Pancreas (tissue), 10 donors: ENCODE measurements at regions not wholly inside any gene's neighbourhood (a gene's known extent, or its start where the extent isn't known, plus 50 kb on each side); places are given as distances from the start of the nearest gene placed in this dataset.

Experiments
- ATAC-seq, 4 donors: fragments of 200-7000 bp; cut with Tn5 transposase; one replicate each; pipeline versions ENCODE4 v1.8.0 to v1.9.1; 2020; ENCODE audit warnings: mild to moderate bottlenecking in 4 of 4, moderate library complexity in 4 of 4
- DNase-seq, 6 donors: peaks; one replicate each; pipeline ENCODE4 v3.0.0-alpha.2; 2020
- FAIRE-seq: peaks from 2 replicates; lab custom pipeline; 2012; peaks lifted over from hg19 to GRCh38; lab: Jason Lieb, UNC
- H3K27ac ChIP-seq, 4 donors: fragments of 200-600 bp; sonication (generic); 1 replicate in 3 of 4; 2 replicates in 1 of 4; pipeline versions ENCODE4 v1.5.0 to v1.8.0; 2020
- H3K27me3 ChIP-seq, 4 donors: fragments of 200-600 bp; one replicate each; pipeline ENCODE4 v1.8.0; 2021
- H3K36me3 ChIP-seq, 3 donors: fragments of 200-600 bp; sonication (generic) in 1 of 3; one replicate each; pipeline versions ENCODE4 v1.5.0 to v1.8.0; 2020 to 2021
- H3K4me1 ChIP-seq, 3 donors: fragments of 200-600 bp; one replicate each; pipeline ENCODE4 v1.8.0; 2021
- H3K4me3 ChIP-seq, 4 donors: fragments of 200-600 bp; sonication (generic) in 2 of 4; one replicate each; pipeline versions ENCODE4 v1.5.0 to v1.8.0; 2020 to 2021
- H3K9me3 ChIP-seq, 4 donors: fragments of 200-600 bp; one replicate each; pipeline ENCODE4 v1.8.0; 2021
- whole genome bisulfite sequencing, 2 donors: extraction: QIAGEN DNeasy Blood & Tissue Kit; methylation state at CpG; one replicate each; pipeline ENCODE4 v1.1.7; 2013; 5-methylcytosine and 5-hydroxymethylcytosine counted together
- intact Hi-C, 3 donors: fragments of 100-400 bp; cut with DNase I; formaldehyde crosslinking; loops; one replicate each; pipeline versions ENCODE4 v1.11.1 to v1.14.2; 2022
- TF ChIP-seq, protein P1 (sequence below), 4 donors: fragments of 200-600 bp; sonication (generic) in 3 of 4; IDR thresholded peaks; one replicate each; pipeline versions ENCODE4 v1.5.0 to v1.8.0; 2021; ENCODE audit warnings: antibody characterized with exemption in 4 of 4
- donor health status: healthy with polysubstance abuse.
- donor health status: DM: no; HTN: no; CAD: no; lungs with moderate emphysema.
- donor health status: DM: no; HTN: no; CAD: no.
- donor health status: control.
- donor health status: control.
- donor health status: Bipolar disorder and iron deficiency.
- donor health status: DM: yes; HTN: yes; CAD: no.
- donor health status: DM: no; HTN: no; CAD: no.
- donor health status: DM: no; HTN: no; CAD: no.
- donor health status: DM: yes; HTN: yes; CAD: no.

GRCh38 chr6:14770040-14770439 is 475.8 kb upstream of the JARID2 start:
- Histone ChIP-seq H3K36me3 (no peaks in the 10 kb centered on the region), H3K27ac (no peak overlapping the region), H3K4me1 (no peaks in the 10 kb centered on the region), H3K27me3 (no peaks in the 10 kb centered on the region), H3K4me3 (no peak overlapping the region), H3K9me3 (no peaks in the 10 kb centered on the region)
- DNase-seq, result no peak
- ATAC-seq, result no peak
- no peak for FAIRE-seq
- intact Hi-C loops, result no loop called here
- 74 to 75% methylated on average over 3 of the region's 3 CpGs for WGBS, 2 donors
- TF ChIP-seq, protein P1, sequence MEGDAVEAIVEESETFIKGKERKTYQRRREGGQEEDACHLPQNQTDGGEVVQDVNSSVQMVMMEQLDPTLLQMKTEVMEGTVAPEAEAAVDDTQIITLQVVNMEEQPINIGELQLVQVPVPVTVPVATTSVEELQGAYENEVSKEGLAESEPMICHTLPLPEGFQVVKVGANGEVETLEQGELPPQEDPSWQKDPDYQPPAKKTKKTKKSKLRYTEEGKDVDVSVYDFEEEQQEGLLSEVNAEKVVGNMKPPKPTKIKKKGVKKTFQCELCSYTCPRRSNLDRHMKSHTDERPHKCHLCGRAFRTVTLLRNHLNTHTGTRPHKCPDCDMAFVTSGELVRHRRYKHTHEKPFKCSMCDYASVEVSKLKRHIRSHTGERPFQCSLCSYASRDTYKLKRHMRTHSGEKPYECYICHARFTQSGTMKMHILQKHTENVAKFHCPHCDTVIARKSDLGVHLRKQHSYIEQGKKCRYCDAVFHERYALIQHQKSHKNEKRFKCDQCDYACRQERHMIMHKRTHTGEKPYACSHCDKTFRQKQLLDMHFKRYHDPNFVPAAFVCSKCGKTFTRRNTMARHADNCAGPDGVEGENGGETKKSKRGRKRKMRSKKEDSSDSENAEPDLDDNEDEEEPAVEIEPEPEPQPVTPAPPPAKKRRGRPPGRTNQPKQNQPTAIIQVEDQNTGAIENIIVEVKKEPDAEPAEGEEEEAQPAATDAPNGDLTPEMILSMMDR (IDR thresholded peaks at IDR 0.05), result no peak

DNA sequence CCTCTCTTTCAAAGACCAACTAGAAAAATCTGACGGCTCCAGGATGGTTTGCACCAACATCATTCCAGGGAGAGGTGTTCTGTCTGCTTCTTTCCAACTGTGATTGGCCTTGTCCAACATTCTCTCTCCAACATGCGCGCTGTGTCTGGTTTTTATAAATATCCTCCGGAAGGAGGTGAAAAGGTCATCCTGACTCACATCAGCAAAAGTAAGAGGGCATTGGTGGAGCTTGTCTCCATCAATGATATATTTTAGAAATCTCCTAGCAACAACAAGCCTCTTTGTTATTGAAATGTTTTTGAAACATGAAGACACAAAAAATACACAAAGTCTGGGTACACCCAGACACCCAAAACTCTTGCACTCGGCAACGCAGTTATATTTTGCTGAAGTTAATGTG is 475.3 kb upstream of the JARID2 start:
- TF ChIP-seq, protein P1 (IDR thresholded peaks at IDR 0.05), result no peak
- Histone ChIP-seq H3K27ac (no peak overlapping the region), H3K4me1 (no peaks in the 10 kb centered on the region), H3K27me3 (no peaks in the 10 kb centered on the region), H3K4me3 (no peak overlapping the region), H3K36me3 (no peaks in the 10 kb centered on the region), H3K9me3 (no peaks in the 10 kb centered on the region)
- DNase-seq, result no peak
- 76 to 86% methylated on average over 6 of the region's 6 CpGs for WGBS, 2 donors
- FAIRE-seq, result no peak
- intact Hi-C loops, result no loop called here
- ATAC-seq, result no peak

GRCh38 chr6:14771016-14771415 is 474.9 kb upstream of the JARID2 start:
- FAIRE-seq, result no peak
- intact Hi-C loops, result no loop called here

DNA sequence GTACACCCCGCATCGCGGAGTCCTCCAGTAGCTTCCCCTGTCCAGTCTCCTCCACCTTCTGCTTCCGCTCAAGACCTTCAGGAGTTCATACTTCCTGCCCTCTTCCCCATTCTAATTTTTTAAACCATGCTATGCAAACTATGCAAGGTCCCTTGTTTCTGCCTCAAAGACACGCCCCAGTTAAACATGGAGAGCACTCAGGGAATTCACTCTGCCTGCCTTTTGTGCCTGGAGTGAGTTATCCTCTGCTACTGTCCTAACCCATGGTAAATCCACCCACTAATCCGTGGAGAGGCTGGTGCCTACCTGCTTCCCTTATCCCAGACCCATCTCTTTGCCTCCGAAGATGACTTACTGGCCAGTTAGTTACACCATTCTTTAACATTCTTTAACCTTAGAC is 473.7 kb upstream of the JARID2 start:
- DNase-seq, result no peak
- Histone ChIP-seq H3K4me1 (no peaks in the 10 kb centered on the region), H3K4me3 (no peak overlapping the region), H3K9me3 (no peaks in the 10 kb centered on the region), H3K27me3 (no peaks in the 10 kb centered on the region), H3K36me3 (no peaks in the 10 kb centered on the region), H3K27ac (no peak overlapping the region)
- intact Hi-C loops, result no loop called here
- FAIRE-seq, result no peak
- ATAC-seq, result no peak
- 77 to 82% methylated on average over 7 of the region's 7 CpGs for WGBS, 2 donors
- TF ChIP-seq, protein P1 (IDR thresholded peaks at IDR 0.05), result no peak

More at GRCh38 chr6:14771016-14771415, 474.9 kb upstream of the JARID2 start:
- DNase-seq (no peak), ATAC-seq (no peak)
- WGBS, 2 donors, result 46 to 51% methylated on average over 3 of the region's 3 CpGs
- TF ChIP-seq, protein P1 (IDR thresholded peaks at IDR 0.05), result no peak
- H3K9me3 ChIP-seq, result no peaks in the 10 kb centered on the region
- H3K4me3 ChIP-seq, result no peak overlapping the region
- no peaks in the 10 kb centered on the region for H3K4me1 ChIP-seq
- H3K27ac ChIP-seq, result no peak overlapping the region
- H3K36me3 ChIP-seq, result no peaks in the 10 kb centered on the region
- H3K27me3 ChIP-seq, result no peaks in the 10 kb centered on the region

- Histone ChIP-seq H3K4me1 (no peaks in the 10 kb centered on the region), H3K27me3 (no peaks in the 10 kb centered on the region), H3K27ac (no peak overlapping the region), H3K36me3 (no peaks in the 10 kb centered on the region), H3K4me3 (no peak overlapping the region), H3K9me3 (no peaks in the 10 kb centered on the region)
- no peak for FAIRE-seq
- WGBS, 2 donors, result 29 to 33% methylated on average over 1 of the region's 1 CpG
- TF ChIP-seq, protein P1 (IDR thresholded peaks at IDR 0.05), result no peak
- intact Hi-C loops, result no loop called here
- no peak for ATAC-seq
- no peak for DNase-seq
Measured at GRCh38 chr6:14775528-14775927, 470.3 kb upstream of the JARID2 start.
